B cell (primary cell): ENCODE measurements at regions not wholly inside any gene's neighbourhood (a gene's known extent, or its start where the extent isn't known, plus 50 kb on each side); places are given as distances from the start of the nearest gene placed in this dataset.

Source experiments
- EZH2 ChIP-seq: IDR thresholded peaks from 2 replicates; pipeline ENCODE4 v1.6.1; 2012; ENCODE audit warnings: borderline replicate concordance, low read depth, mild to moderate bottlenecking, moderate library complexity, low read length; ENCODE audit not compliant: insufficient read depth, poor library complexity, severe bottlenecking
- TF ChIP-seq, protein P1 (sequence below): fragments of 200-600 bp; IDR thresholded peaks from one replicate; pipeline ENCODE4 v1.8.0; 2022; ENCODE audit warnings: antibody characterized with exemption, mild to moderate bottlenecking

- no peak for TF ChIP-seq EZH2
- TF ChIP-seq, protein P1, sequence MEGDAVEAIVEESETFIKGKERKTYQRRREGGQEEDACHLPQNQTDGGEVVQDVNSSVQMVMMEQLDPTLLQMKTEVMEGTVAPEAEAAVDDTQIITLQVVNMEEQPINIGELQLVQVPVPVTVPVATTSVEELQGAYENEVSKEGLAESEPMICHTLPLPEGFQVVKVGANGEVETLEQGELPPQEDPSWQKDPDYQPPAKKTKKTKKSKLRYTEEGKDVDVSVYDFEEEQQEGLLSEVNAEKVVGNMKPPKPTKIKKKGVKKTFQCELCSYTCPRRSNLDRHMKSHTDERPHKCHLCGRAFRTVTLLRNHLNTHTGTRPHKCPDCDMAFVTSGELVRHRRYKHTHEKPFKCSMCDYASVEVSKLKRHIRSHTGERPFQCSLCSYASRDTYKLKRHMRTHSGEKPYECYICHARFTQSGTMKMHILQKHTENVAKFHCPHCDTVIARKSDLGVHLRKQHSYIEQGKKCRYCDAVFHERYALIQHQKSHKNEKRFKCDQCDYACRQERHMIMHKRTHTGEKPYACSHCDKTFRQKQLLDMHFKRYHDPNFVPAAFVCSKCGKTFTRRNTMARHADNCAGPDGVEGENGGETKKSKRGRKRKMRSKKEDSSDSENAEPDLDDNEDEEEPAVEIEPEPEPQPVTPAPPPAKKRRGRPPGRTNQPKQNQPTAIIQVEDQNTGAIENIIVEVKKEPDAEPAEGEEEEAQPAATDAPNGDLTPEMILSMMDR, result no peak
Observed at GRCh38 chr21:38668541-38668940, 137.2 kb upstream of the ETS2 start.
